ENCODE measurements at regions not wholly inside any gene's neighbourhood (a gene's known extent, or its start where the extent isn't known, plus 50 kb on each side); places are given as distances from the start of the nearest gene placed in this dataset.

DNA sequence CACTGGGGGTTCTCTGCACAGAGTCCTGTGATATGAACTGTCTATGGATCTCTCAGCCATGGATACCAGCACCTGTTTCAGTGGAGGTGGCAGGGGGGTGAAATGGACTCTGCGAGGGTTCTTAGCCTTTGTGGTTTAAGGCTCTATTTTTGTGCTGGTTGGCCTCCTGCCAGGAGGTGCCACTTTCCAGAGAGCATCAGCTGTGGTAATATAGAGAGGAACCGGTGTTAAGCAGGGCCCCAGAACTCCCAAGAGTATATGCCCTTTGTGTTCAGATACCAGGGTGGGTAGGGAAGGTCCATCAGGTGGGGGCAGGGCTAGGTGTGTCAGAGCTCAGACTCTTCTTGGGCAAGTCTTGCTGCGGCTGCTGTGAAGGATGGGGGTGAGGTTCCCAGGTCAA lies 330.0 kb upstream of the PLD5 start:
- DNase-seq (ENCODE audit: low spot score), result no peak
- Histone ChIP-seq H3K36me3 (ENCODE audit: low read depth) (no peaks in the 10 kb centered on the region), H3K27me3 (ENCODE audit: insufficient read depth, poor library complexity, severe bottlenecking) (no peaks in the 10 kb centered on the region), H3K4me3 (ENCODE audit: severe bottlenecking) (no peak overlapping the region), H3K4me1 (ENCODE audit: insufficient read depth, poor library complexity, severe bottlenecking) (no peaks in the 10 kb centered on the region), H3K27ac (ENCODE audit: poor library complexity, severe bottlenecking) (no peak overlapping the region), H3K9me3 (ENCODE audit: severe bottlenecking) (no peaks in the 10 kb centered on the region)
- no peak for ATAC-seq (ENCODE audit: low read depth)
- TF ChIP-seq, protein P1, sequence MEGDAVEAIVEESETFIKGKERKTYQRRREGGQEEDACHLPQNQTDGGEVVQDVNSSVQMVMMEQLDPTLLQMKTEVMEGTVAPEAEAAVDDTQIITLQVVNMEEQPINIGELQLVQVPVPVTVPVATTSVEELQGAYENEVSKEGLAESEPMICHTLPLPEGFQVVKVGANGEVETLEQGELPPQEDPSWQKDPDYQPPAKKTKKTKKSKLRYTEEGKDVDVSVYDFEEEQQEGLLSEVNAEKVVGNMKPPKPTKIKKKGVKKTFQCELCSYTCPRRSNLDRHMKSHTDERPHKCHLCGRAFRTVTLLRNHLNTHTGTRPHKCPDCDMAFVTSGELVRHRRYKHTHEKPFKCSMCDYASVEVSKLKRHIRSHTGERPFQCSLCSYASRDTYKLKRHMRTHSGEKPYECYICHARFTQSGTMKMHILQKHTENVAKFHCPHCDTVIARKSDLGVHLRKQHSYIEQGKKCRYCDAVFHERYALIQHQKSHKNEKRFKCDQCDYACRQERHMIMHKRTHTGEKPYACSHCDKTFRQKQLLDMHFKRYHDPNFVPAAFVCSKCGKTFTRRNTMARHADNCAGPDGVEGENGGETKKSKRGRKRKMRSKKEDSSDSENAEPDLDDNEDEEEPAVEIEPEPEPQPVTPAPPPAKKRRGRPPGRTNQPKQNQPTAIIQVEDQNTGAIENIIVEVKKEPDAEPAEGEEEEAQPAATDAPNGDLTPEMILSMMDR (IDR thresholded peaks at IDR 0.05; ENCODE audit: poor library complexity, severe bottlenecking), result no peak

DNA sequence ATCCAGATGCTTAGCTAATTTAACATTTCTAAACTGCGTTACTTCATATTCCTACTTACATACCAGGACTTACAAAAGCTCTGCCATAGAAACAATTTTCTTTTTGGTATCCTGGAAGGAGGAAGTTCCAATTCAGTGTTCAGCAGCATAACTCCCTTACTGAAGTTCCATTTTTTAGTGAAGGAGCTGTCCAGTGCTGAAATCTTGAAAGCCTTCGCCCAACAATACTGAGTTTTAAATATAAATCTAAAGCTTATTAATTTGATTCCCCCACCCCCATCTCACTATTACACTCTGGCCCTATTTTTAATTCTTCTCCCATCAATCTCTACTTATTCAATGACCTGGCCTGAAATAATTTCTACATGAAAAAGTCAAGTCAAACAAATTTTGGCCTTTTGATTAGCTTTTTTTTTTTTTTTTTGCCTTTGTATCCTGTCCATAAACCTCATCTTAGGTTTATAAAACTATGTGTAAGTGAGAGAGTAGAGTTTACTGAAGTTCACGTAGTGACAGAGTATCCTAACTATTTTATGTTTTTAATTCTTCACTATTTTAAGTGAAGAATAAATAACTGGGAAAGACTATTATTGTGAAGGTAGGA lies 323.0 kb upstream of the PLD5 start:
- H3K9me3 ChIP-seq (ENCODE audit: severe bottlenecking), result no peaks in the 10 kb centered on the region
- H3K36me3 ChIP-seq (ENCODE audit: low read depth), result no peaks in the 10 kb centered on the region
- no peak for DNase-seq (ENCODE audit: low spot score)
- TF ChIP-seq, protein P1 (IDR thresholded peaks at IDR 0.05; ENCODE audit: poor library complexity, severe bottlenecking), result no peak
- H3K27me3 ChIP-seq (ENCODE audit: insufficient read depth, poor library complexity, severe bottlenecking), result no peaks in the 10 kb centered on the region
- no peak overlapping the region for H3K27ac ChIP-seq (ENCODE audit: poor library complexity, severe bottlenecking)
- no peaks in the 10 kb centered on the region for H3K4me1 ChIP-seq (ENCODE audit: insufficient read depth, poor library complexity, severe bottlenecking)
- no peak for ATAC-seq (ENCODE audit: low read depth)
- no peak overlapping the region for H3K4me3 ChIP-seq (ENCODE audit: severe bottlenecking)

DNA sequence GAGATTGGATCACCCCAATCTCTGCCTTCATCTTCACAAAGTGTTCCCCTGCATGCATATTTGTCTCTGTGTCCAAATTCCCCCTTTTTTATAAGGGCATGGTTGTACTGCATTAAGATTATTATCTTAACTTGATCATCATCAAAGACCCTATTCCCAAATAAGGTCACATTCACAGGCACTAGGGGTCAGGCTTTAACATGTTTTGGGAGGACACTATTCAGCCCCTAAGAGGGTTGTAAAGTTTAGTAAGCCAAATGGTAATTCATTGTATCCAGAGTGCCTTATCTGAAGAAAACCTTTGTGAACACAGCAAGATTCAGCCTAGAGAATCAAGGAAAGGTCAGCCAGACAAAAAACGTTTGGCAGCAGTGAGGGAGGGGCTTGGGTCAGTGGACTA lies 317.6 kb upstream of the PLD5 start:
- TF ChIP-seq, protein P1 (IDR thresholded peaks at IDR 0.05; ENCODE audit: poor library complexity, severe bottlenecking), result no peak
- DNase-seq (ENCODE audit: low spot score) (no peak), ATAC-seq (ENCODE audit: low read depth) (no peak)
- Histone ChIP-seq H3K4me1 (ENCODE audit: insufficient read depth, poor library complexity, severe bottlenecking) (no peaks in the 10 kb centered on the region), H3K36me3 (ENCODE audit: low read depth) (no peaks in the 10 kb centered on the region), H3K9me3 (ENCODE audit: severe bottlenecking) (no peaks in the 10 kb centered on the region), H3K4me3 (ENCODE audit: severe bottlenecking) (no peak overlapping the region), H3K27ac (ENCODE audit: poor library complexity, severe bottlenecking) (no peak overlapping the region), H3K27me3 (ENCODE audit: insufficient read depth, poor library complexity, severe bottlenecking) (no peaks in the 10 kb centered on the region)

DNA sequence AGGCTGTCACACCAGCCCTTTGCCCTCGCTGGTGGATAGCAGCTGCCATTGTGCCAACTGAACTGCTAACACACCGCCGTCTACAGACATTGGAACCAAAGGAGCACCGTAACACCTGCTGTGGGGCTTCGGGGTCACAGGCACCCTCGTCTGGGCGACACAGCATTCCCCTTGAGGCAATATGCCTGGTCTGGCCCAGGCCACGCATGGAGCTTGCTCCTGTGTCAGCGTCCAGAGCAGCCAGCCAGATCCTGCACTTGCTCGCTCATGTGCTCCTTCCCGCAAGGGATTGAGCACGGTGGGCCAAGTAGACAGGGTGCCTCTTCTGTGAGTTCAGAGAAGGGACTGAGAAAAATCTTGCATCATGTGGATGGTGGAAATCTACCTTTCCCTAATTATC lies 314.6 kb upstream of the PLD5 start:
- TF ChIP-seq, protein P1 (IDR thresholded peaks at IDR 0.05; ENCODE audit: poor library complexity, severe bottlenecking), result no peak
- Histone ChIP-seq H3K9me3 (ENCODE audit: severe bottlenecking) (no peaks in the 10 kb centered on the region), H3K4me1 (ENCODE audit: insufficient read depth, poor library complexity, severe bottlenecking) (no peaks in the 10 kb centered on the region), H3K36me3 (ENCODE audit: low read depth) (no peaks in the 10 kb centered on the region), H3K27me3 (ENCODE audit: insufficient read depth, poor library complexity, severe bottlenecking) (no peaks in the 10 kb centered on the region), H3K27ac (ENCODE audit: poor library complexity, severe bottlenecking) (no peak overlapping the region), H3K4me3 (ENCODE audit: severe bottlenecking) (no peak overlapping the region)
- no peak for DNase-seq (ENCODE audit: low spot score)
- ATAC-seq (ENCODE audit: low read depth), result no peak

DNA sequence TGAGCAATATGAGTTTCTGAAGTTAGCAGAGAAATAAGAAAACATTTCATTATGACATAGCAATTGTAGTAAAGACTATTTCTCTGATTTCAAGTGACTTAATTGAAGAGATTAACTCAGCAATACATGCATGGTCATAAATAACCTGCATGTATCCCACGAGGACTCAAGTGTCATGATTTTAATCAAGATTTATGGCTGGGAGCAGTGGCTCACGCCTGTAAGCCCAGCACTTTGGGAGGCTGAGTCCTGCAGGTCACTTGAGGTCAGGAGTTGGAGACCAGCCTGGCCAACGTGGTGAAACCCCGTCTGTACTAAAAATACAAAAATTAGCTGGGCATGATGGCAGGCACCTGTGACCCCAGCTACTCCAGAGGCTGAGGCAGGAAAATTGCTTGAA lies 311.9 kb upstream of the PLD5 start:
- Histone ChIP-seq H3K9me3 (ENCODE audit: severe bottlenecking) (no peaks in the 10 kb centered on the region), H3K27ac (ENCODE audit: poor library complexity, severe bottlenecking) (no peak overlapping the region), H3K27me3 (ENCODE audit: insufficient read depth, poor library complexity, severe bottlenecking) (no peaks in the 10 kb centered on the region), H3K4me3 (ENCODE audit: severe bottlenecking) (no peak overlapping the region), H3K4me1 (ENCODE audit: insufficient read depth, poor library complexity, severe bottlenecking) (no peaks in the 10 kb centered on the region), H3K36me3 (ENCODE audit: low read depth) (no peaks in the 10 kb centered on the region)
- TF ChIP-seq, protein P1 (IDR thresholded peaks at IDR 0.05; ENCODE audit: poor library complexity, severe bottlenecking), result no peak
- ATAC-seq (ENCODE audit: low read depth), result no peak
- no peak for DNase-seq (ENCODE audit: low spot score)

Data from RWPE2 (cell line).